Stimulated activated CD4-positive, alpha-beta T cell treated with anti-CD3 and anti-CD28 coated beads, Interleukin-15, amount 100 ng/mL, for 1 hour (primary cell): ENCODE measurements at regions not wholly inside any gene's neighbourhood (a gene's known extent, or its start where the extent isn't known, plus 50 kb on each side); places are given as distances from the start of the nearest gene placed in this dataset.
"Not testable (repeated sequence)": the region's sequence is repeated elsewhere in the genome, so short reads cannot be mapped to it uniquely, and the experiment has no call there.

Experiments
- DNase-seq, 2 donors: peaks; one replicate each; pipeline ENCODE4 v3.0.0-alpha.2; 2020; ENCODE audit warnings: low read depth in 1 of 2, low spot score in 1 of 2

- not testable (repeated sequence) for DNase-seq
These were observed 75.4 kb upstream of the LPCAT1 start for GRCh38 chr5:1598950-1599737.

DNA sequence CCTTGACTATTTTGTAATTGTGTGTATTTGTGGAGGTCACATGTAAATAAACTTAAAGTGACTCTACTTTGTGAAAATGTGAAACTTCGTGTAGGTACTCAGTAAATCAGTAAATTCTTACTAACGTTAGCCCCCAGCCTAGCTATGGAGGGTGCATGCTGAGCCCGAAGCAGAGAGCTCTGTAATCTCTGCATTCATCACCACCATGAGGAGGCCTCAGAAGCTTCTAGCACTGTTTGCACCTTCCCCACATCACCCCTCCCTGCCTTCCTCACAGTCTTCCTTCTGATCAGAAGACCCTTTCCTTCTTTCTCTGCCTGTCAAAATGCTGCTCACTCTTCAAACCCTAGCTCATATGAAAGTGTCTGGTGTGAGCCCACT lies 73.3 kb upstream of the LPCAT1 start:
- DNase-seq, result not testable (repeated sequence)

DNA sequence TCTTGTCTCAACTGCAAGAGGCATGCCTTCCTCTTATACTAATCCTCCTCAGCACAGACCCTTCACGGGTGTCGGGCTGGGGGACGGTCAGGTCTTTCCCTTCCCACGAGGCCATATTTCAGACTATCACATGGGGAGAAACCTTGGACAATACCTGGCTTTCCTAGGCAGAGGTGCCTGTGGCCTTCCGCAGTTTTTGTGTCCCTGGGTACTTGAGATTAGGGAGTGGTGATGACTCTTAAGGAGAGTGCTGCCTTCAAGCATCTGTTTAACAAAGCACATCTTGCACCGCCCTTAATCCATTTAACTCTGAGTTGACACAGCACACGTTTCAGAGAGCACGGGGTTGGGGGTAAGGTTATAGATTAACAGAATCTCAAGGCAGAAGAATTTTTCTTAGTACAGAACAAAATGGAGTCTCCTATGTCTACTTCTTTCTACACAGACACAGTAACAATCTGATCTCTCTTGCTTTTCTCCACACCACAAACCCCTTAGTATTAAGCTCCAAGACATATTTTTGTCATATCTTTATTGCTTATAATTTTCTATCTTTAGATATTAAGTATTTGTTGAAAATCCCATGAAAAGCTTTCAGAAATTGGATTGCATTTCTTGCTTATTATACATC lies 72.8 kb upstream of the LPCAT1 start:
- not testable (repeated sequence) for DNase-seq

- peak; percentile 44 to 53 for DNase-seq
These were observed 70.8 kb upstream of the LPCAT1 start for GRCh38 chr5:1594357-1595106.

DNA sequence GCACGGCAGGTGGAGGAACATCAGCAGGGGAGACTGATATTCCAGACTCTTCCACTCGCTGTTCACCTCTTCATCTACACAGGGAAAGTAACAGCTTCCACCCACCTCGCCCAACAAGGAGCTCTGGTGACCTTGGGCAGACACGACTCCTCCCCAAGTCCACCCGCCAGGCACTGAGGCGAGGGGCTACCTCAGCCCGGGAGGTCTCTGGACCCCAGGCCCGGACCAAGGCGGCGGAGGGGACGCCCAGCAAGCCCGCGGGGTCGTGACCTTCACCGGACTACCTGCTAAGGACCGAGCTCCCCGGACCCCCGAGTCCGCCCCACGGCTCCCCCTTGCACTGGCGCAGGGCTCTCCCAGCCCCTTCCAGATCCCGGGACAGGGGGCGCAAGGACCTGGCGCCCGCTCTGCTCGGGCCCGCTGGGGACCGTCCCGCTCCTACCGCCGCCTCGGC lies 70.2 kb upstream of the LPCAT1 start:
- no peak for DNase-seq

- not testable (repeated sequence) for DNase-seq
These were observed 64.4 kb upstream of the LPCAT1 start for GRCh38 chr5:1588071-1588694.

- not testable (repeated sequence) for DNase-seq
These were observed 59.5 kb upstream of the LPCAT1 start for GRCh38 chr5:1583081-1583875.

DNA sequence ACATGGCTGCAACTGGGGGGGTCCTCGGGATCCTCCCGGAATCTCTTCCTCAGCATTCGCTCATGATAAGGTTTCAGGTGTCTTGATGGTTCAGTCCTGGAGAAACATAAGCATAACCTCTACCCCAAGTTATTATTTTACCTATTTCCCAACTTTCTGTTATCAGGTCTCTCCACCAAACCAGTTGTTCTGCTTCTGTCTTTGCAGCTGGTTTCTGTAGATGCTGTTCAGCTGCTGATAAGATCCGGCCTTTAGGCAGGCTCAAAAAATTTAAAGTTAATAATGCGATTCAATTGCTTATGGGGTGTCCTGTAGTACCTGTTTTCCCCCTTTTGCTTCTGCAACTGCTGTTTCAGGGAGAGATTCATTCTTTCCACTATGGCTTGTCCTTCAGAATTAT lies 55.6 kb upstream of the LPCAT1 start:
- not testable (repeated sequence) for DNase-seq

DNA sequence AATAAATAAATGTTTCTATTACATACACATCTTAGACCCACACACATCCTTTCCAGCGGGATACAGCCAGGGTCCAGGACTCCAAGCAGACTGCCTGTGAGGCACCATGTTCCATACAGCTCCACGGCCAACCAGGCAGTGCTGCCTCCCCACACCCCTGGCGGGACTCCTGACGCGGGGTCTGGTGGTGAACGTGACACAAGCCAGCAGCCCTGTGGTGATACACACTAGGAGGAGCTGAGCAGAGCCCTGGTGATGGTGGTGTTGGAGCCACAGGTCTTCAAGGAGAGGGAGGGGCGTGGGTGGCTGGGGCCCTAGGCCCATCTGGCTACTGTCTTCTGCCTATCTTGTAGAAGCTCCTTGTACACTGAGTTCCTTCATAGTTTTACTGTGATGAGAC lies 53.1 kb upstream of the LPCAT1 start:
- not testable (repeated sequence) for DNase-seq

DNA sequence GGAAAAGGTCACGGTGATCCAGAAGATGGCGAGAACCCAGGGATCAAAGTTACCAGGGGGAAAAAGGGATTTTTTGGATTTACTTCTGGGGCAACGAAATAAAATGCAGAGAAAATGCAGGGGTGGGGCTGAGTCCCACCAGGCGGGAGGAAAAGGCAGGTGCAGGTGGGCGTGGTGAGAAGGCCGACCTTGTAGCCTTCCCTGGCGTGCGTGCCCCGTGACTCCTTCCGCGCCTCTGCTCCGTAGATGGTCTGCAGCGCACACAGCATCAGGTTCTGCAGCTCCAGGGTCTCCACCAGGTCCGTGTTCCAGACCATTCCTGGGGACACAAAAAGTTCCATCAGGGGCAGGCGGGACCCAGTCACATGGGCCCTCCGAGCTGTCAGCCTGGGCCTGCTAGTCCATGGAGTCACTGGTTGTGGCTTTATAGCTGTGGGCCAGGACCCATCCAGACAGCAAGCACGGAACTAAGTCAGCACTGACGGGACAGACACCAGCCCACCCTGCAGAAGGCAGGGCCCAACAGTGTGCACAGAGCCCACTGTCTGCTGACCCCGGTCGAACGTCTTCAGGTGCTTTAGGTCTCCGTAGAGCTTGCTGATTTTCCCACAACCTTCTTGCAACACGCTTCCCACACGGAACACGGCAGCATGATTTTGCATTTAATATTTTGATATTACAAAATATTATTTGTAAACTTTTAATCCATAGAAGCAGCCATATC lies 52.4 kb upstream of the LPCAT1 start:
- not testable (repeated sequence) for DNase-seq

GRCh38 chr5:1575491-1575890 lies 51.7 kb upstream of the LPCAT1 start:
- not testable (repeated sequence) for DNase-seq

GRCh38 chr5:1574023-1574318 lies 50.2 kb upstream of the LPCAT1 start:
- not testable (repeated sequence) for DNase-seq

DNA sequence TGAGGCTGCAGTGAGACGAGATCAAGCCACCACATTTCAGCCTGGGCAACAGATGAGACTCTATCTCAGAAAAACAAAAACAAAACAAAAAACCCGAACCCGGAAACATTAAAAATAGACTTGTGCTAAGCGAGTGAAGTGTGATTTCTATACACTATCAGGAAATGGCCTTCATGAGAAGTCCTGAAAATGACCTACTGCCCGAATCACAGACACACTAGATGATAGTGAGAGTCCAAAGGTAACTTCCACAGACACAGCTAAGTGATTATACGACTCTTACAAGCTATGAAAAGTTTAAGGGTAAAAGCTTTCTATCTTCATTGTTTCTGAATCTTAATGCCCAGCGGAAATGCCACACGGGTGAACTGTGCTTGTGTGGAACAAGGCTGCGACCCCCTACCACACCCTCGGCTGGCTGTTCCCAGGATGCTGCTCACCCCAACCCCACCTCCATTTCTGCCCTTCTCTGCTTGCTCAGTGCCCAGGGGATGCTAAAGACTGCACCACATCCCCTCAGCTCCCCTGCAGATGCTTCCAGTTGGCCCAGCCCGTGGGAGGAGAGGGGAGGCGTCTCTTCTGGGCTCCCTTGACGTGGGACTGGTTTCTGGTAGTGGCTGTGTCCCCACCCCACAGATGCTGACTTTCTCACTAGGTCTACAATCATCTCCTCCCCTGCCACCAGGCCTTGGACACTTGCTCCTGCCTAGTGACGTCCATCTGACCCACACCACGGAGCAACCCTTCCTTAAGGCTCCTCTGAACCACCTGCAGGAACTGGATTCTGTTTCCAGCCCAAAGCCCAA lies 49.7 kb upstream of the LPCAT1 start:
- not testable (repeated sequence) for DNase-seq
